Brain microvascular endothelial cell (primary cell): ENCODE measurements at regions not wholly inside any gene's neighbourhood (a gene's known extent, or its start where the extent isn't known, plus 50 kb on each side); places are given as distances from the start of the nearest gene placed in this dataset.

Source experiments
- DNase-seq: peaks from one replicate; pipeline ENCODE4 v3.0.0-alpha.2; 2020
- H3K27ac ChIP-seq: fragments of 250-450 bp; sonication (Bioruptor Pico); 2 replicates; pipeline ENCODE4 v1.5.1; 2020; ENCODE audit warnings: mild to moderate bottlenecking, moderate library complexity
- H3K27me3 ChIP-seq: fragments of 250-450 bp; sonication (Bioruptor Pico); replicated peaks from 2 replicates; pipeline ENCODE4 v1.5.1; 2020; ENCODE audit warnings: mild to moderate bottlenecking
- H3K36me3 ChIP-seq: fragments of 250-450 bp; sonication (Bioruptor Pico); replicated peaks from 2 replicates; pipeline ENCODE4 v1.5.1; 2020; ENCODE audit warnings: mild to moderate bottlenecking
- H3K4me3 ChIP-seq: 2 replicates; pipeline ENCODE4 v1.5.1; 2011; ENCODE audit warnings: low read depth, mild to moderate bottlenecking, control low read depth, low read length, moderate library complexity
- CTCF ChIP-seq: IDR thresholded peaks from 2 replicates; pipeline ENCODE4 v1.5.1; 2011; ENCODE audit warnings: low read depth, mild to moderate bottlenecking, moderate library complexity, low read length, control low read depth, inconsistent platforms; ENCODE audit errors: missing control alignments
- in situ Hi-C: cut with HindIII; loops from 2 replicates; pipeline ENCODE4 v1.10.0; 2017; ENCODE audit warnings: low sequenced_read_pairs, low pct_ligation_motif_present

GRCh38 chr2:11936761-11937160 lies 190.3 kb downstream of the LPIN1 start:
- in situ Hi-C loops: no loop called here
- Histone ChIP-seq H3K4me3 (no peak overlapping the region), H3K27ac (no peak overlapping the region)

GRCh38 chr2:11938196-11938595 lies 191.8 kb downstream of the LPIN1 start:
- Histone ChIP-seq H3K27ac (no peak overlapping the region), H3K27me3 (no peaks in the 10 kb centered on the region), H3K4me3 (no peak overlapping the region), H3K36me3 (no peaks in the 10 kb centered on the region)
- no peak for DNase-seq
- in situ Hi-C loops: no loop called here
- TF ChIP-seq CTCF: no peak

More at GRCh38 chr2:11936761-11937160, 190.3 kb downstream of the LPIN1 start:
- Histone ChIP-seq H3K27me3 (no peaks in the 10 kb centered on the region), H3K36me3 (no peaks in the 10 kb centered on the region)
- DNase-seq: no peak
- no peak for TF ChIP-seq CTCF

GRCh38 chr2:11939523-11939922 lies 193.1 kb downstream of the LPIN1 start:
- Histone ChIP-seq H3K36me3 (no peaks in the 10 kb centered on the region), H3K27ac (no peak overlapping the region), H3K27me3 (no peaks in the 10 kb centered on the region), H3K4me3 (no peak overlapping the region)
- TF ChIP-seq CTCF: no peak
- in situ Hi-C loops: no loop called here
- no peak for DNase-seq

- no peak overlapping the region for H3K4me3 ChIP-seq
- no peaks in the 10 kb centered on the region for H3K27me3 ChIP-seq
- in situ Hi-C loops: no loop called here
- H3K36me3 ChIP-seq: no peaks in the 10 kb centered on the region
- no peak for DNase-seq
- no peak overlapping the region for H3K27ac ChIP-seq
- TF ChIP-seq CTCF: no peak
Measured at GRCh38 chr2:11940121-11940743, 193.8 kb downstream of the LPIN1 start.

GRCh38 chr2:11940799-11941198 lies 194.4 kb downstream of the LPIN1 start:
- no peak for TF ChIP-seq CTCF
- H3K36me3 ChIP-seq: no peaks in the 10 kb centered on the region
- no peaks in the 10 kb centered on the region for H3K27me3 ChIP-seq
- DNase-seq: no peak
- H3K27ac ChIP-seq: no peak overlapping the region
- in situ Hi-C loops: no loop called here
- H3K4me3 ChIP-seq: no peak overlapping the region
